ENCODE measurements at regions not wholly inside any gene's neighbourhood (a gene's known extent, or its start where the extent isn't known, plus 50 kb on each side); places are given as distances from the start of the nearest gene placed in this dataset.

DNA sequence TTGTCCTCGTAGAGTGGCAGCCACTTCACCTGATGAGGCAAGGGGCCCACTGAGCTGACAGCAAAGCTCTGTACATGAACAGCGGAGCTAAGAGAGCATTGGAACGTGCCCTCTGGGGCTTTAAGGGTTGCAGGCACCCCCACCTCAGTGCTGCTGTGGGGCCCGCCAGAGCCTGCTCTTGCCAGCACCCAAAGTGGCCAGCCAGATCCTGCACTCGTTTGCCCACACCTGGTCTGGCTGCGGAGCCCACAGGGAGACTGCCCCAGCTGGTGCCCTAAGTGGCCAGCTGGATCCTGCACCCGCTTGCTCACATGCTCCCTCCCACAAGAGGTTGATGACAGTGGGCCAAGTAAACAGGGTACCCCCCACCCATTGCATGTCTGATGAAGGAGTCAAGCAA is 783.4 kb upstream of the MIR17HG start:
- CTCF ChIA-PET, result no interaction called here
- no peak overlapping the region for H3K27ac ChIP-seq (ENCODE audit: extremely low read depth, low read depth, low read length)
- no peaks in the 10 kb centered on the region for H3K4me1 ChIP-seq (ENCODE audit: control insufficient read depth, insufficient read depth, low read length)
- TF ChIP-seq ZNF585B (tag by site-specific recombination; IDR thresholded peaks at IDR 0.05), result no peak
- no peak for TF ChIP-seq ZNF133 (tag by site-specific recombination; IDR thresholded peaks at IDR 0.05)
- TF ChIP-seq INSM2 (tag by site-specific recombination; IDR thresholded peaks at IDR 0.05), result no peak
- TF ChIP-seq, protein P1, sequence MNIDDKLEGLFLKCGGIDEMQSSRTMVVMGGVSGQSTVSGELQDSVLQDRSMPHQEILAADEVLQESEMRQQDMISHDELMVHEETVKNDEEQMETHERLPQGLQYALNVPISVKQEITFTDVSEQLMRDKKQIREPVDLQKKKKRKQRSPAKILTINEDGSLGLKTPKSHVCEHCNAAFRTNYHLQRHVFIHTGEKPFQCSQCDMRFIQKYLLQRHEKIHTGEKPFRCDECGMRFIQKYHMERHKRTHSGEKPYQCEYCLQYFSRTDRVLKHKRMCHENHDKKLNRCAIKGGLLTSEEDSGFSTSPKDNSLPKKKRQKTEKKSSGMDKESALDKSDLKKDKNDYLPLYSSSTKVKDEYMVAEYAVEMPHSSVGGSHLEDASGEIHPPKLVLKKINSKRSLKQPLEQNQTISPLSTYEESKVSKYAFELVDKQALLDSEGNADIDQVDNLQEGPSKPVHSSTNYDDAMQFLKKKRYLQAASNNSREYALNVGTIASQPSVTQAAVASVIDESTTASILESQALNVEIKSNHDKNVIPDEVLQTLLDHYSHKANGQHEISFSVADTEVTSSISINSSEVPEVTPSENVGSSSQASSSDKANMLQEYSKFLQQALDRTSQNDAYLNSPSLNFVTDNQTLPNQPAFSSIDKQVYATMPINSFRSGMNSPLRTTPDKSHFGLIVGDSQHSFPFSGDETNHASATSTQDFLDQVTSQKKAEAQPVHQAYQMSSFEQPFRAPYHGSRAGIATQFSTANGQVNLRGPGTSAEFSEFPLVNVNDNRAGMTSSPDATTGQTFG (tag by site-specific recombination; IDR thresholded peaks at IDR 0.05; ENCODE audit: borderline replicate concordance), result no peak
- TF ChIP-seq ZNF768 (tag by site-specific recombination; IDR thresholded peaks at IDR 0.05), result no peak
- TF ChIP-seq ZNF121 (tag by site-specific recombination; IDR thresholded peaks at IDR 0.05), result no peak
- TF ChIP-seq, protein P2, sequence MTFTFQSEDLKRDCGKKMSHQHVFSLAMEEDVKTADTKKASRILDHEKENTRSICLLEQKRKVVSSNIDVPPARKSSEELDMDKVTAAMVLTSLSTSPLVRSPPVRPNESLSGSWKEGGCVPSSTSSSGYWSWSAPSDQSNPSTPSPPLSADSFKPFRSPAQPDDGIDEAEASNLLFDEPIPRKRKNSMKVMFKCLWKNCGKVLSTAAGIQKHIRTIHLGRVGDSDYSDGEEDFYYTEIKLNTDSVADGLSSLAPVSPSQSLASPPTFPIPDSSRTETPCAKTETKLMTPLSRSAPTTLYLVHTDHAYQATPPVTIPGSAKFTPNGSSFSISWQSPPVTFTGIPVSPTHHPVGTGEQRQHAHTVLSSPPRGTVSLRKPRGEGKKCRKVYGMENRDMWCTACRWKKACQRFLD (tag by site-specific recombination; IDR thresholded peaks at IDR 0.05), result no peak
- no peak for TF ChIP-seq ZSCAN16 (tag by site-specific recombination; IDR thresholded peaks at IDR 0.05)
- TF ChIP-seq ZNF514 (tag by site-specific recombination; IDR thresholded peaks at IDR 0.05), result no peak
- TF ChIP-seq ZNF777 (tag by site-specific recombination; IDR thresholded peaks at IDR 0.05; ENCODE audit: borderline replicate concordance), result no peak
- no peak for TF ChIP-seq ZNF707 (tag by site-specific recombination; IDR thresholded peaks at IDR 0.05)
- TF ChIP-seq, protein P3, sequence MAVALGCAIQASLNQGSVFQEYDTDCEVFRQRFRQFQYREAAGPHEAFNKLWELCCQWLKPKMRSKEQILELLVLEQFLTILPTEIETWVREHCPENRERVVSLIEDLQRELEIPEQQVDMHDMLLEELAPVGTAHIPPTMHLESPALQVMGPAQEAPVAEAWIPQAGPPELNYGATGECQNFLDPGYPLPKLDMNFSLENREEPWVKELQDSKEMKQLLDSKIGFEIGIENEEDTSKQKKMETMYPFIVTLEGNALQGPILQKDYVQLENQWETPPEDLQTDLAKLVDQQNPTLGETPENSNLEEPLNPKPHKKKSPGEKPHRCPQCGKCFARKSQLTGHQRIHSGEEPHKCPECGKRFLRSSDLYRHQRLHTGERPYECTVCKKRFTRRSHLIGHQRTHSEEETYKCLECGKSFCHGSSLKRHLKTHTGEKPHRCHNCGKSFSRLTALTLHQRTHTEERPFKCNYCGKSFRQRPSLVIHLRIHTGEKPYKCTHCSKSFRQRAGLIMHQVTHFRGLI (tag by site-specific recombination; IDR thresholded peaks at IDR 0.05), result no peak
- TF ChIP-seq ZNF670 (tag by site-specific recombination; IDR thresholded peaks at IDR 0.05; ENCODE audit: low read depth), result no peak
- TF ChIP-seq REPIN1 (tag by site-specific recombination; IDR thresholded peaks at IDR 0.05; ENCODE audit: low read depth), result no peak
- TF ChIP-seq ZNF169 (tag by site-specific recombination; IDR thresholded peaks at IDR 0.05), result no peak
- TF ChIP-seq, protein P4, sequence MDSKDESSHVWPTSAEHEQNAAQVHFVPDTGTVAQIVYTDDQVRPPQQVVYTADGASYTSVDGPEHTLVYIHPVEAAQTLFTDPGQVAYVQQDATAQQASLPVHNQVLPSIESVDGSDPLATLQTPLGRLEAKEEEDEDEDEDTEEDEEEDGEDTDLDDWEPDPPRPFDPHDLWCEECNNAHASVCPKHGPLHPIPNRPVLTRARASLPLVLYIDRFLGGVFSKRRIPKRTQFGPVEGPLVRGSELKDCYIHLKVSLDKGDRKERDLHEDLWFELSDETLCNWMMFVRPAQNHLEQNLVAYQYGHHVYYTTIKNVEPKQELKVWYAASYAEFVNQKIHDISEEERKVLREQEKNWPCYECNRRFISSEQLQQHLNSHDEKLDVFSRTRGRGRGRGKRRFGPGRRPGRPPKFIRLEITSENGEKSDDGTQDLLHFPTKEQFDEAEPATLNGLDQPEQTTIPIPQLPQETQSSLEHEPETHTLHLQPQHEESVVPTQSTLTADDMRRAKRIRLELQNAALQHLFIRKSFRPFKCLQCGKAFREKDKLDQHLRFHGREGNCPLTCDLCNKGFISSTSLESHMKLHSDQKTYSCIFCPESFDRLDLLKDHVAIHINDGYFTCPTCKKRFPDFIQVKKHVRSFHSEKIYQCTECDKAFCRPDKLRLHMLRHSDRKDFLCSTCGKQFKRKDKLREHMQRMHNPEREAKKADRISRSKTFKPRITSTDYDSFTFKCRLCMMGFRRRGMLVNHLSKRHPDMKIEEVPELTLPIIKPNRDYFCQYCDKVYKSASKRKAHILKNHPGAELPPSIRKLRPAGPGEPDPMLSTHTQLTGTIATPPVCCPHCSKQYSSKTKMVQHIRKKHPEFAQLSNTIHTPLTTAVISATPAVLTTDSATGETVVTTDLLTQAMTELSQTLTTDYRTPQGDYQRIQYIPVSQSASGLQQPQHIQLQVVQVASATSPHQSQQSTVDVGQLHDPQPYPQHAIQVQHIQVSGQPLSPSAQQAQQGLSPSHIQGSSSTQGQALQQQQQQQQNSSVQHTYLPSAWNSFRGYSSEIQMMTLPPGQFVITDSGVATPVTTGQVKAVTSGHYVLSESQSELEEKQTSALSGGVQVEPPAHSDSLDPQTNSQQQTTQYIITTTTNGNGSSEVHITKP (tag by site-specific recombination; IDR thresholded peaks at IDR 0.05), result no peak
- POLR2A ChIA-PET, result no interaction called here
- no peak overlapping the region for H3K4me3 ChIP-seq (ENCODE audit: low read depth, low read length)
- no peaks in the 10 kb centered on the region for H3K9me3 ChIP-seq (ENCODE audit: control insufficient read depth, insufficient read depth, low read depth, low read length)
- no peaks in the 10 kb centered on the region for H3K36me3 ChIP-seq (ENCODE audit: control insufficient read depth in 2 of 2, insufficient read depth in 1 of 2, low read length in 2 of 2)

All from HEK293 (cell line).